ENCODE measurements at regions not wholly inside any gene's neighbourhood (a gene's known extent, or its start where the extent isn't known, plus 50 kb on each side); places are given as distances from the start of the nearest gene placed in this dataset.
"Not testable (repeated sequence)": the region's sequence is repeated elsewhere in the genome, so short reads cannot be mapped to it uniquely, and the experiment has no call there.

- no peak overlapping the region for H3K4me3 ChIP-seq (ENCODE audit: low read depth, low read length)
- TF ChIP-seq CTCF (IDR thresholded peaks at IDR 0.05; ENCODE audit: insufficient read depth, low read length) = no peak
- DNase-seq (ENCODE audit: low read depth) = no peak
Observed at GRCh38 chr1:195851016-195851601, 757.1 kb downstream of the KCNT2 start.

GRCh38 chr1:195849180-195849579, 759.1 kb downstream of the KCNT2 start:
- no peak for DNase-seq (ENCODE audit: low read depth)
- no peak overlapping the region for H3K4me3 ChIP-seq (ENCODE audit: low read depth, low read length)
- TF ChIP-seq CTCF (IDR thresholded peaks at IDR 0.05; ENCODE audit: insufficient read depth, low read length) = no peak

GRCh38 chr1:195847957-195848875, 760.0 kb downstream of the KCNT2 start:
- H3K4me3 ChIP-seq (ENCODE audit: low read depth, low read length); DNase-seq (ENCODE audit: low read depth): not testable (repeated sequence)

- no peak for DNase-seq (ENCODE audit: low read depth)
- TF ChIP-seq CTCF (IDR thresholded peaks at IDR 0.05; ENCODE audit: insufficient read depth, low read length) = no peak
- no peak overlapping the region for H3K4me3 ChIP-seq (ENCODE audit: low read depth, low read length)
Observed at GRCh38 chr1:195831789-195832188, 776.5 kb downstream of the KCNT2 start.

GRCh38 chr1:195828325-195828724, 779.9 kb downstream of the KCNT2 start:
- DNase-seq (ENCODE audit: low read depth) = no peak
- H3K4me3 ChIP-seq (ENCODE audit: low read depth, low read length) = no peak overlapping the region
- TF ChIP-seq CTCF (IDR thresholded peaks at IDR 0.05; ENCODE audit: insufficient read depth, low read length) = no peak

- DNase-seq (ENCODE audit: low read depth) = no peak
- no peak for TF ChIP-seq CTCF (IDR thresholded peaks at IDR 0.05; ENCODE audit: insufficient read depth, low read length)
Observed at GRCh38 chr1:195820925-195821324, 787.3 kb downstream of the KCNT2 start.

GRCh38 chr1:195806060-195806459, 802.2 kb downstream of the KCNT2 start:
- no peak for DNase-seq (ENCODE audit: low read depth)
- no peak for TF ChIP-seq CTCF (IDR thresholded peaks at IDR 0.05; ENCODE audit: insufficient read depth, low read length)

More at GRCh38 chr1:195820925-195821324, 787.3 kb downstream of the KCNT2 start:
- H3K4me3 ChIP-seq (ENCODE audit: low read depth, low read length) = no peak overlapping the region

More at GRCh38 chr1:195806060-195806459, 802.2 kb downstream of the KCNT2 start:
- no peak overlapping the region for H3K4me3 ChIP-seq (ENCODE audit: low read depth, low read length)
